ENCODE measurements at regions not wholly inside any gene's neighbourhood (a gene's known extent, or its start where the extent isn't known, plus 50 kb on each side); places are given as distances from the start of the nearest gene placed in this dataset.
"Not testable (repeated sequence)": the region's sequence is repeated elsewhere in the genome, so short reads cannot be mapped to it uniquely, and the experiment has no call there.

GRCh38 chr21:9851166-9851565 lies 670.2 kb upstream of the TPTE start:
- H3K9me3 ChIP-seq (ENCODE audit: control insufficient read depth in 1 of 2, insufficient read depth in 1 of 2, low read depth in 1 of 2, low read length in 2 of 2), result peaks cover 7 to 22% of the 10 kb centered on the region in 2 experiments; a peak in 2 of 4 replicates
- H3K27me3 ChIP-seq (ENCODE audit: insufficient read depth, low read length); BruUV-seq (replicated peaks); CTCF ChIA-PET; H3K9ac ChIP-seq (ENCODE audit: low read length); H3K4me2 ChIP-seq (ENCODE audit: low read length); H2AFZ ChIP-seq (ENCODE audit: low read depth, low read length, poor library complexity, severe bottlenecking); H3K36me3 ChIP-seq (ENCODE audit: control insufficient read depth in 1 of 2, insufficient read depth in 2 of 2, low read length in 2 of 2); H3K4me1 ChIP-seq (ENCODE audit: control insufficient read depth in 1 of 2, insufficient read depth in 2 of 2, low read length in 2 of 2); RAD21 ChIA-PET (ENCODE audit: low non-redundant PET in 1 of 2, low total read pairs in 2 of 2, uncharacterized antibody in 2 of 2, unreplicated experiment in 2 of 2); H3K79me2 ChIP-seq (ENCODE audit: insufficient read depth, low read length); intact Hi-C loops (cut with micrococcal nuclease); H3K4me3 ChIP-seq (replicated peaks in 1 of 2; ENCODE audit: low read depth in 1 of 2, low read length in 2 of 2); POLR2A ChIA-PET; H4K20me1 ChIP-seq (ENCODE audit: insufficient read depth); DNase-seq (ENCODE audit: low read depth, low spot score); H3K27ac ChIP-seq (ENCODE audit: low read depth, low read length); H3K9me2 ChIP-seq (ENCODE audit: insufficient read depth); ATAC-seq: not testable (repeated sequence)

GRCh38 chr21:9851695-9852094 lies 669.7 kb upstream of the TPTE start:
- H3K79me2 ChIP-seq (ENCODE audit: insufficient read depth, low read length); H3K4me2 ChIP-seq (ENCODE audit: low read length); H3K9me2 ChIP-seq (ENCODE audit: insufficient read depth); H3K36me3 ChIP-seq (ENCODE audit: control insufficient read depth in 1 of 2, insufficient read depth in 2 of 2, low read length in 2 of 2); CTCF ChIA-PET; H4K20me1 ChIP-seq (ENCODE audit: insufficient read depth); H3K9ac ChIP-seq (ENCODE audit: low read length); DNase-seq (ENCODE audit: low read depth, low spot score); H3K4me1 ChIP-seq (ENCODE audit: control insufficient read depth in 1 of 2, insufficient read depth in 2 of 2, low read length in 2 of 2); POLR2A ChIA-PET; ATAC-seq; H3K4me3 ChIP-seq (replicated peaks in 1 of 2; ENCODE audit: low read depth in 1 of 2, low read length in 2 of 2); H3K27me3 ChIP-seq (ENCODE audit: insufficient read depth, low read length); H3K27ac ChIP-seq (ENCODE audit: low read depth, low read length); RAD21 ChIA-PET (ENCODE audit: low non-redundant PET in 1 of 2, low total read pairs in 2 of 2, uncharacterized antibody in 2 of 2, unreplicated experiment in 2 of 2); intact Hi-C loops (cut with micrococcal nuclease); BruUV-seq (replicated peaks); H2AFZ ChIP-seq (ENCODE audit: low read depth, low read length, poor library complexity, severe bottlenecking): not testable (repeated sequence)
- peaks cover 7 to 18% of the 10 kb centered on the region in 2 experiments; a peak in 2 of 4 replicates for H3K9me3 ChIP-seq (ENCODE audit: control insufficient read depth in 1 of 2, insufficient read depth in 1 of 2, low read depth in 1 of 2, low read length in 2 of 2)

GRCh38 chr21:9857563-9857962 lies 663.8 kb upstream of the TPTE start:
- H3K79me2 ChIP-seq (ENCODE audit: insufficient read depth, low read length); BruUV-seq (replicated peaks); intact Hi-C loops (cut with micrococcal nuclease); RAD21 ChIA-PET (ENCODE audit: low non-redundant PET in 1 of 2, low total read pairs in 2 of 2, uncharacterized antibody in 2 of 2, unreplicated experiment in 2 of 2); H3K27me3 ChIP-seq (ENCODE audit: insufficient read depth, low read length); H3K4me1 ChIP-seq (ENCODE audit: control insufficient read depth in 1 of 2, insufficient read depth in 2 of 2, low read length in 2 of 2); POLR2A ChIA-PET; H4K20me1 ChIP-seq (ENCODE audit: insufficient read depth); H3K27ac ChIP-seq (ENCODE audit: low read depth, low read length); H3K36me3 ChIP-seq (ENCODE audit: control insufficient read depth in 1 of 2, insufficient read depth in 2 of 2, low read length in 2 of 2); H3K4me3 ChIP-seq (replicated peaks in 1 of 2; ENCODE audit: low read depth in 1 of 2, low read length in 2 of 2); H3K9me2 ChIP-seq (ENCODE audit: insufficient read depth); H3K9ac ChIP-seq (ENCODE audit: low read length); H3K9me3 ChIP-seq (ENCODE audit: control insufficient read depth in 1 of 2, insufficient read depth in 1 of 2, low read depth in 1 of 2, low read length in 2 of 2); H2AFZ ChIP-seq (ENCODE audit: low read depth, low read length, poor library complexity, severe bottlenecking); DNase-seq (ENCODE audit: low read depth, low spot score); CTCF ChIA-PET; ATAC-seq; H3K4me2 ChIP-seq (ENCODE audit: low read length): not testable (repeated sequence)

DNA sequence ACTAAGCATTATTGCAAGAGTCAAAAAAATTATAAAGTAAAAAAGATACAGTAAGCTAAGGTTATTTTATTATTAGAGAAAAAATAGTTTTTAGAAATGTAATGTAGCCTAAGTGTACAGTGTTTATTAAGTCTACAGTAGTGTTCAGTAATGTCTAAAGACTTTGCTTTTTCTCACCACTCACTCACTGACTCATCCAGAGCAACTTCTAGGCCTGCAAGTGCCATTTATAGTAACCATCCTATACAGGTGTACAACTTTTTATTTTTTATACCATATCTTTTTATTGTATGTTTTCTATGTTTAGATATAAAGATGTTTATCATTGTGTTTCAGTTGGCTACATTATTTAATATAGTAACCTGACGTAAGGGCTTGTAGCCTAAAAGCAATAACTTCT lies 661.5 kb upstream of the TPTE start:
- H3K36me3 ChIP-seq (ENCODE audit: control insufficient read depth in 1 of 2, insufficient read depth in 2 of 2, low read length in 2 of 2); H4K20me1 ChIP-seq (ENCODE audit: insufficient read depth); BruUV-seq (replicated peaks); H3K27me3 ChIP-seq (ENCODE audit: insufficient read depth, low read length); H3K4me2 ChIP-seq (ENCODE audit: low read length); RAD21 ChIA-PET (ENCODE audit: low non-redundant PET in 1 of 2, low total read pairs in 2 of 2, uncharacterized antibody in 2 of 2, unreplicated experiment in 2 of 2); ATAC-seq; H3K4me1 ChIP-seq (ENCODE audit: control insufficient read depth in 1 of 2, insufficient read depth in 2 of 2, low read length in 2 of 2); CTCF ChIA-PET; H3K4me3 ChIP-seq (replicated peaks in 1 of 2; ENCODE audit: low read depth in 1 of 2, low read length in 2 of 2); H2AFZ ChIP-seq (ENCODE audit: low read depth, low read length, poor library complexity, severe bottlenecking); H3K9ac ChIP-seq (ENCODE audit: low read length); DNase-seq (ENCODE audit: low read depth, low spot score); intact Hi-C loops (cut with micrococcal nuclease); H3K9me2 ChIP-seq (ENCODE audit: insufficient read depth); POLR2A ChIA-PET; H3K79me2 ChIP-seq (ENCODE audit: insufficient read depth, low read length); H3K27ac ChIP-seq (ENCODE audit: low read depth, low read length): not testable (repeated sequence)
- peaks cover 5 to 11% of the 10 kb centered on the region in 2 experiments; a peak in 2 of 4 replicates for H3K9me3 ChIP-seq (ENCODE audit: control insufficient read depth in 1 of 2, insufficient read depth in 1 of 2, low read depth in 1 of 2, low read length in 2 of 2)

- BruUV-seq (replicated peaks); CTCF ChIA-PET; ATAC-seq; H3K9me2 ChIP-seq (ENCODE audit: insufficient read depth); POLR2A ChIA-PET; H3K9ac ChIP-seq (ENCODE audit: low read length); H3K79me2 ChIP-seq (ENCODE audit: insufficient read depth, low read length); DNase-seq (ENCODE audit: low read depth, low spot score); H3K27me3 ChIP-seq (ENCODE audit: insufficient read depth, low read length); RAD21 ChIA-PET (ENCODE audit: low non-redundant PET in 1 of 2, low total read pairs in 2 of 2, uncharacterized antibody in 2 of 2, unreplicated experiment in 2 of 2); H3K27ac ChIP-seq (ENCODE audit: low read depth, low read length); H3K4me2 ChIP-seq (ENCODE audit: low read length); H3K36me3 ChIP-seq (ENCODE audit: control insufficient read depth in 1 of 2, insufficient read depth in 2 of 2, low read length in 2 of 2); H3K4me3 ChIP-seq (replicated peaks in 1 of 2; ENCODE audit: low read depth in 1 of 2, low read length in 2 of 2); intact Hi-C loops (cut with micrococcal nuclease); H2AFZ ChIP-seq (ENCODE audit: low read depth, low read length, poor library complexity, severe bottlenecking); H4K20me1 ChIP-seq (ENCODE audit: insufficient read depth); H3K4me1 ChIP-seq (ENCODE audit: control insufficient read depth in 1 of 2, insufficient read depth in 2 of 2, low read length in 2 of 2): not testable (repeated sequence)
- H3K9me3 ChIP-seq (ENCODE audit: control insufficient read depth in 1 of 2, insufficient read depth in 1 of 2, low read depth in 1 of 2, low read length in 2 of 2), result peaks cover 5 to 12% of the 10 kb centered on the region in 2 experiments; a peak in 3 of 4 replicates
These were observed 658.9 kb upstream of the TPTE start for GRCh38 chr21:9862456-9862855.

All from HCT116 (cell line).